ENCODE measurements at regions not wholly inside any gene's neighbourhood (a gene's known extent, or its start where the extent isn't known, plus 50 kb on each side); places are given as distances from the start of the nearest gene placed in this dataset.
A peak's percentile ranks its signal among the peaks of the same experiment; 100 is the strongest.

DNA sequence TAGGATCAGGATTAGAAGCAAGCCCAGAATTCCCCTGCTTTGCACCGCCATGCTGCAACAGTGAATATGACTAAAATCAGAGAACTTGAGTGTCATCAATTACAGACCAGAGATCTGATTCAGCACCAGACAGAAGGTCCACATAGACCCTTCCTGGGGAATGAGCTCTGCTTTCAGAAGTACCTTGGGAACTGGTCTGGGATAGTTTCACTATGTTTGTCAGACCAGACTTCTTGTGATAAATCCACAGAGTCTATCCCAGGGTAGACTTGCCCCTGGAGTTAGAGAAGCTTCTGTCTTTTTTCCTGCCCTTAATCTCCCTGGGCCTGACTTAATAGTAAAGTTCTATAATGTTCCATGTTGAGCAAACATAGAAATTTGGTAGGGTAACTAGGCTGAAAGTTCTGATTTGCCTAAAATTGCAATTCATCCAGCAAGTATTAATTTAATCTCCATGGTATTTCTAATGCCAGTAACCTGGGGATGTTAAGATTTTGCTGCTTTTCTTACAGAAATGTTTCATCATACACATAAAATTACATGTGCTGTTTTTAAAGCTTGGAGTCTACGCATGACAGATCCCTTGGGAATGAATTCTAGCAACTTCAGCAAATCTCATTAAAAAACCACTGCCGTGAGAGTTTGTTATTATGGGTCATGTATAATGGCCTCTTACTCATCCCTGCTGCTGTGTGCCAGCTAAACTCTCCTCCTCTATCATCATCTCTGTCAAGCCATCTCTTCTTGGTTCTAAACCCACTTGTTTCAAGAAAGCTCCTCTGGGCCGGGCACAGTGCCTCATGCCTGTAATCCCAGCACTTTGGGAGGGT lies 61.3 kb upstream of the METAP2 start:
- no peak for DNase-seq (ENCODE audit: low spot score)
- no peaks in the 10 kb centered on the region for H3K9me3 Mint-ChIP-seq (ENCODE audit: low read depth)
- H3K4me1 Mint-ChIP-seq (ENCODE audit: low read depth) = peaks cover 51% of the 10 kb centered on the region
- H3K27ac Mint-ChIP-seq (ENCODE audit: unreplicated experiment) = peak overlapping the region; percentile 97
- no peaks in the 10 kb centered on the region for H3K27me3 Mint-ChIP-seq (ENCODE audit: low read depth)
- no peak overlapping the region for H3K4me3 Mint-ChIP-seq (ENCODE audit: unreplicated experiment)
- H3K36me3 Mint-ChIP-seq (ENCODE audit: low read depth) = no peaks in the 10 kb centered on the region
- TF ChIP-seq, protein P1, sequence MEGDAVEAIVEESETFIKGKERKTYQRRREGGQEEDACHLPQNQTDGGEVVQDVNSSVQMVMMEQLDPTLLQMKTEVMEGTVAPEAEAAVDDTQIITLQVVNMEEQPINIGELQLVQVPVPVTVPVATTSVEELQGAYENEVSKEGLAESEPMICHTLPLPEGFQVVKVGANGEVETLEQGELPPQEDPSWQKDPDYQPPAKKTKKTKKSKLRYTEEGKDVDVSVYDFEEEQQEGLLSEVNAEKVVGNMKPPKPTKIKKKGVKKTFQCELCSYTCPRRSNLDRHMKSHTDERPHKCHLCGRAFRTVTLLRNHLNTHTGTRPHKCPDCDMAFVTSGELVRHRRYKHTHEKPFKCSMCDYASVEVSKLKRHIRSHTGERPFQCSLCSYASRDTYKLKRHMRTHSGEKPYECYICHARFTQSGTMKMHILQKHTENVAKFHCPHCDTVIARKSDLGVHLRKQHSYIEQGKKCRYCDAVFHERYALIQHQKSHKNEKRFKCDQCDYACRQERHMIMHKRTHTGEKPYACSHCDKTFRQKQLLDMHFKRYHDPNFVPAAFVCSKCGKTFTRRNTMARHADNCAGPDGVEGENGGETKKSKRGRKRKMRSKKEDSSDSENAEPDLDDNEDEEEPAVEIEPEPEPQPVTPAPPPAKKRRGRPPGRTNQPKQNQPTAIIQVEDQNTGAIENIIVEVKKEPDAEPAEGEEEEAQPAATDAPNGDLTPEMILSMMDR (IDR thresholded peaks at IDR 0.05) = no peak

GRCh38 chr12:95413576-95413975 lies 60.4 kb upstream of the METAP2 start:
- peaks cover 60% of the 10 kb centered on the region for H3K4me1 Mint-ChIP-seq (ENCODE audit: low read depth)
- no peak overlapping the region for H3K4me3 Mint-ChIP-seq (ENCODE audit: unreplicated experiment)
- no peaks in the 10 kb centered on the region for H3K27me3 Mint-ChIP-seq (ENCODE audit: low read depth)
- H3K36me3 Mint-ChIP-seq (ENCODE audit: low read depth) = no peaks in the 10 kb centered on the region
- TF ChIP-seq, protein P1 (IDR thresholded peaks at IDR 0.05) = no peak
- peak overlapping the region; percentile 97 for H3K27ac Mint-ChIP-seq (ENCODE audit: unreplicated experiment)
- no peak for DNase-seq (ENCODE audit: low spot score)
- H3K9me3 Mint-ChIP-seq (ENCODE audit: low read depth) = no peaks in the 10 kb centered on the region

- Mint-ChIP-seq H3K36me3 (ENCODE audit: low read depth) (no peaks in the 10 kb centered on the region), H3K4me3 (ENCODE audit: unreplicated experiment) (no peak overlapping the region), H3K27me3 (ENCODE audit: low read depth) (no peaks in the 10 kb centered on the region), H3K27ac (ENCODE audit: unreplicated experiment) (no peak overlapping the region), H3K9me3 (ENCODE audit: low read depth) (no peaks in the 10 kb centered on the region), H3K4me1 (ENCODE audit: low read depth) (peaks cover 60% of the 10 kb centered on the region)
- TF ChIP-seq, protein P1 (IDR thresholded peaks at IDR 0.05) = no peak
- DNase-seq (ENCODE audit: low spot score) = no peak
Measured at GRCh38 chr12:95415451-95415850, 58.5 kb upstream of the METAP2 start.

DNA sequence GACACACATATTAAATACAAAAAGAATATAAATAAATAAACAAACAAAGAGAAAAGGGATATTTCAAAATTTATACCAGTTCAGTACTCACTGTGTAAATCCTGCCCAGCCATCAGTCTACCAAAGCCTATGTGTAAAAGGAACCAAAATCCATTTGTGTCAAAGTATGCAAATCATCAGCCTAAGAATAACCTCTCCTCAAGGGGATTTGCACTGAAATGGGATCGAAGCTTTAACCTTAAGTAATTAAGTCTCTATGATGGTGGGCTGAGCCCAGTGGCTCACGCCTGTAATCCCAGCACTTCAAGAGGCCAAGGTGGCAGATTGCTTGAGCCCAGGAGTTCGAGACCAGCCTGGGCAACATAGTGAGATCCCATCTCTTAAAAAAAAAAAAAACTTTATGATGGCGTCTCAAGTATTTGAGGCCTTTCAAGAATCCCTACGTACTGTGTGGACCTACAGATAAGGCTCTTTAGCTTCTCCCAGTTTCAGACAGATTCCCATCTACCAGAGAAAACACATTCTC lies 57.8 kb upstream of the METAP2 start:
- H3K27me3 Mint-ChIP-seq (ENCODE audit: low read depth) = no peaks in the 10 kb centered on the region
- H3K4me1 Mint-ChIP-seq (ENCODE audit: low read depth) = peaks cover 57% of the 10 kb centered on the region
- H3K4me3 Mint-ChIP-seq (ENCODE audit: unreplicated experiment) = no peak overlapping the region
- H3K9me3 Mint-ChIP-seq (ENCODE audit: low read depth) = no peaks in the 10 kb centered on the region
- H3K36me3 Mint-ChIP-seq (ENCODE audit: low read depth) = no peaks in the 10 kb centered on the region
- no peak for DNase-seq (ENCODE audit: low spot score)
- H3K27ac Mint-ChIP-seq (ENCODE audit: unreplicated experiment) = no peak overlapping the region
- TF ChIP-seq, protein P1 (IDR thresholded peaks at IDR 0.05) = no peak

- H3K27me3 Mint-ChIP-seq (ENCODE audit: low read depth) = no peaks in the 10 kb centered on the region
- H3K9me3 Mint-ChIP-seq (ENCODE audit: low read depth) = no peaks in the 10 kb centered on the region
- TF ChIP-seq, protein P1 (IDR thresholded peaks at IDR 0.05) = no peak
- peaks cover 45% of the 10 kb centered on the region for H3K4me1 Mint-ChIP-seq (ENCODE audit: low read depth)
- no peaks in the 10 kb centered on the region for H3K36me3 Mint-ChIP-seq (ENCODE audit: low read depth)
- no peak for DNase-seq (ENCODE audit: low spot score)
- H3K4me3 Mint-ChIP-seq (ENCODE audit: unreplicated experiment) = no peak overlapping the region
- peak overlapping the region; percentile 63 for H3K27ac Mint-ChIP-seq (ENCODE audit: unreplicated experiment)
Measured at GRCh38 chr12:95417372-95417771, 56.6 kb upstream of the METAP2 start.

Measured in chondrocyte (in vitro differentiated cells).